ENCODE measurements at regions not wholly inside any gene's neighbourhood (a gene's known extent, or its start where the extent isn't known, plus 50 kb on each side); places are given as distances from the start of the nearest gene placed in this dataset.
"Not testable (repeated sequence)": the region's sequence is repeated elsewhere in the genome, so short reads cannot be mapped to it uniquely, and the experiment has no call there.

DNA sequence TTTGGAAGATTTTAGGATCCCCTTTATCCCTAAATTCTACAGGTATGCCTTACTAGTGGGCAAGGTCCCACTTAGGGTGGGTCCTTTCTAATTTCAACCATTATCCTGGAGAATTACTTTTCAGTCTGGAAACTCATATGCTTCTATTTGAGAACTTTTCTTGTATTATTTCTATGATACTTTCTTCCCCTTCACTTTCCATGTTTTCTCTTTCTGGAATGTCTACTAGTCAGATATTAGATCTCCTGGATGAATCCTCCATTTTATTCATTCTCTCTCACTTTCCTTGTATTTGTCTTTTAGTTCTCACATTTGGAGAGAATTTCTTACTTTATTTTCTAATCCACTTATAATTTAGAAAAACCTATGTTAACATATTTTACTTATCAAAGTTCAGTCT lies 83.9 kb upstream of the SIPA1L2 start:
- peaks cover 0 to 9% (median 0%) of the 10 kb centered on the region in 3 donors for H3K4me1 ChIP-seq
- H3K27me3 ChIP-seq: no peaks in the 10 kb centered on the region
- no peak overlapping the region for H3K27ac ChIP-seq
- peaks cover 0 to 20% (median 14%) of the 10 kb centered on the region in 3 donors for H3K9me3 ChIP-seq
- H3K4me3 ChIP-seq: no peak overlapping the region
- intact Hi-C loops (cut with DNase I): no loop called here
- no peak for DNase-seq
- no peaks in the 10 kb centered on the region for H3K36me3 ChIP-seq
- TF ChIP-seq POLR2A (IDR thresholded peaks at IDR 0.05): no peak
- TF ChIP-seq, protein P1, sequence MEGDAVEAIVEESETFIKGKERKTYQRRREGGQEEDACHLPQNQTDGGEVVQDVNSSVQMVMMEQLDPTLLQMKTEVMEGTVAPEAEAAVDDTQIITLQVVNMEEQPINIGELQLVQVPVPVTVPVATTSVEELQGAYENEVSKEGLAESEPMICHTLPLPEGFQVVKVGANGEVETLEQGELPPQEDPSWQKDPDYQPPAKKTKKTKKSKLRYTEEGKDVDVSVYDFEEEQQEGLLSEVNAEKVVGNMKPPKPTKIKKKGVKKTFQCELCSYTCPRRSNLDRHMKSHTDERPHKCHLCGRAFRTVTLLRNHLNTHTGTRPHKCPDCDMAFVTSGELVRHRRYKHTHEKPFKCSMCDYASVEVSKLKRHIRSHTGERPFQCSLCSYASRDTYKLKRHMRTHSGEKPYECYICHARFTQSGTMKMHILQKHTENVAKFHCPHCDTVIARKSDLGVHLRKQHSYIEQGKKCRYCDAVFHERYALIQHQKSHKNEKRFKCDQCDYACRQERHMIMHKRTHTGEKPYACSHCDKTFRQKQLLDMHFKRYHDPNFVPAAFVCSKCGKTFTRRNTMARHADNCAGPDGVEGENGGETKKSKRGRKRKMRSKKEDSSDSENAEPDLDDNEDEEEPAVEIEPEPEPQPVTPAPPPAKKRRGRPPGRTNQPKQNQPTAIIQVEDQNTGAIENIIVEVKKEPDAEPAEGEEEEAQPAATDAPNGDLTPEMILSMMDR (IDR thresholded peaks at IDR 0.05): no peak

DNA sequence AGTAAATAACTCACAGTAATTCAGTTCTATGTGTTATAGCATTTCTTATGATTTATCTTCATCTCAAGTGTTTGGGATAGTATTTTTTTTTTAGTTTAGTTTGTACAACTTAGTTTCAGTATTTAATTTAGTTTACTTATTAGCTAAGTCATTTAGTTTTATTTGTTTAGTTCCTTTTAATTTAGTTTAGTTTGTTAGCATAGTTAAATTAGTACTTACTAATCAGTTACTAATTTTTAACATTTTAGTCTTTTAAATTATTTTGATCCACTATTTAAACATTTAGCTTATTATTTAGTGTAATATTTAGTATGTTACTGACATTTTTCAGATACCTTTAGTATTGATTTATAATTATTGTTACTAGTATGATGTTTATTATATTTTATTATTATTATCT lies 85.2 kb upstream of the SIPA1L2 start:
- no peak overlapping the region for H3K4me3 ChIP-seq
- H3K36me3 ChIP-seq: no peaks in the 10 kb centered on the region
- H3K9me3 ChIP-seq: peaks cover 0 to 32% (median 17%) of the 10 kb centered on the region in 3 donors
- H3K4me1 ChIP-seq: no peaks in the 10 kb centered on the region
- intact Hi-C loops (cut with DNase I): no loop called here
- no peak overlapping the region for H3K27ac ChIP-seq
- no peak for DNase-seq
- no peaks in the 10 kb centered on the region for H3K27me3 ChIP-seq
- TF ChIP-seq POLR2A (IDR thresholded peaks at IDR 0.05): no peak
- TF ChIP-seq, protein P1 (IDR thresholded peaks at IDR 0.05): no peak

DNA sequence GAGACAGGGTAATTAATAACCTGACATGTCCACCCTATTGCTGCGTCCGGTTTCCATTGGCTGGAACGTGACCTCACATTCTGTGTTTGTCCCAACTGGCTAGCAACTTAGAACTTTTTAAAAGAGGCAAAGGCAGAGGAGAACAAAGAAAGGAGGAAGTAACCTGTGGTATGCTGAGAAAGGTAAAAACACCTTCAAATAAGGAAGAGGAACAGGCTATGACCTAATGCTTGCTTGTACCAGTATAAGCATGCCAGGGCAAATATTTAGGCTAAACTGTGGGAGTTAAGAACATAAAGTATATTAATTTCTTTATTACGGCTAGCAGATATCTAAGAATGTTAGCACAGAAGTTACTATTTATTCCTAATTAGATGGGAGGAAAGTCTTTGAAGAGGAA lies 87.3 kb upstream of the MAP10 start:
- DNase-seq; H3K27me3 ChIP-seq; intact Hi-C loops (cut with DNase I): not testable (repeated sequence)

DNA sequence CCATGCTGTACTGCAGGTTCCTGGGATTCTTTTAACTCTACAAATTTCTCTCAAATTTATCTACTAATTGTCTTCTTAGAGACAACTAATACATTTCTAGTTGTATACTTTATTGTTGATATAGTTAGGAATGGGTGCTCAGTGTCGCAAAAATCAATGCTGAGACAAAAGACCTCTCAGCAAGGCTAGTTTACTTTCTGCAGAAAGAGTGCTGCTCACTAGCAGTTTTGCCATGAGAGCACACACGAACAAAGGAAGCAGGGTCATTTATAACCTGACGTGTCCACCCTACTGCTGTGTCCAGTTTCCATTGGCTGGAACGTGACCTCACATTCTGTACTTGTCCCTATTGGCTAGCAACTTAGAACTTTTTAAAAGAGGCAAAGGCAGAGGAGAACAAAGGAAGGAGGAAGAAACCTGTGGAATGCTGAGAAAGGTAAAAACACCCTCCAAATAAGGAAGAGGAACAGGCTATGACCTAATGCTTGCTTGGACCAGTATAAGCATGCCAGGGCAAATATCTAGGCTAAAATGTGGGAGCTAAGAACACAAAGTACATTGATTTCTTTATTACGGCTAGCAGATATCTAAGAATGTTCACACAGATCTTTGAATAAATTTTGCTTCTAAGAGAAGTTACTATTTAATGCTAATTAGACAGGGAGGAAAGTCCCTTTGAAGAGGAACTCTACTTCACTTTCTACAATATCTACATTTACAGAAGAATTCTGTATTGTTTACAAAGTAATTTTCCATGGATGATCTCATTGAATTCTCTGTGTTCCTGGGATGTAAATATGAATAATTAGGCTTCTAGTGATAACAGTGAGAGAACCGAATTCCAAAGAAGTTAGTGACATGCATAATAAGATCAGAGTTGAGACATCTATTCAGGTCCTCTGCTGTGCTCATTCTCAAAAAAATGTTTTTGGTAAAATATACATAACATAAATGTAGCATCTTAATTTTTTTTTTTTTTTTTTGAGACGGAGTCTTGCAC lies 86.0 kb upstream of the MAP10 start:
- DNase-seq: no peak
- 62 to 76% methylated on average over 7 of the region's 7 CpGs for WGBS, 2 donors
- Histone ChIP-seq H3K4me3 (no peak overlapping the region), H3K9me3 (peaks cover 0 to 35% (median 17%) of the 10 kb centered on the region in 3 donors), H3K36me3 (no peaks in the 10 kb centered on the region), H3K4me1 (no peaks in the 10 kb centered on the region), H3K27me3 (no peaks in the 10 kb centered on the region), H3K27ac (peak overlapping the region in 2 of 4 donors; percentile 2 to 29)
- intact Hi-C loops (cut with DNase I): no loop called here
- TF ChIP-seq POLR2A (IDR thresholded peaks at IDR 0.05): no peak
- TF ChIP-seq, protein P1 (IDR thresholded peaks at IDR 0.05): no peak

More for the DNA sequence above, 87.3 kb upstream of the MAP10 start:
- Histone ChIP-seq H3K9me3 (peaks cover 0 to 35% (median 17%) of the 10 kb centered on the region in 3 donors), H3K27ac (peak overlapping the region in 2 of 4 donors; percentile 1 to 34)
- H3K4me3 ChIP-seq, H3K4me1 ChIP-seq, H3K36me3 ChIP-seq: not testable (repeated sequence)
- WGBS, 2 donors: 37 to 60% methylated on average over 4 of the region's 4 CpGs

DNA sequence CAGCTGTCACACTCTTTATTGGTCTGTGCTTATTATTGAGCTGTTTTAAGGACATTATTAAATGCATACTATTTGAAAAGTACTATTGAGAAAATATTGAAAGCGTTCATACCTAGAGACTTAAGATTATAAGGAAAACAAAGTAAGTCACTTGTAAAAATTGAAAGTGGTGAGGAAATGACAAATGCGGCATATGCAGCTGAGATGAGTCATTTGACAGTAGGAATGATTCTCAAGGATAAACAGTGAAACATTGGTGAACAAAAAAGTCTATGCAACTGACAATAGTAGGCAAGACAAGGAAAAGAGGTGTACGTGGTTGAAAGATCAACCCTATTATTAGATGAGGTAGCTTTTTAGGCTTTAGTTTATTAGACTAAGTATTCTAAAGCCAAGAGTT lies 82.6 kb upstream of the MAP10 start:
- no peak for DNase-seq
- Histone ChIP-seq H3K4me3 (no peak overlapping the region), H3K27ac (no peak overlapping the region), H3K9me3 (peaks cover 0 to 26% (median 11%) of the 10 kb centered on the region in 3 donors), H3K27me3 (no peaks in the 10 kb centered on the region), H3K36me3 (no peaks in the 10 kb centered on the region), H3K4me1 (no peaks in the 10 kb centered on the region)
- no peak for TF ChIP-seq POLR2A (IDR thresholded peaks at IDR 0.05)
- TF ChIP-seq, protein P1 (IDR thresholded peaks at IDR 0.05): no peak
- WGBS, 2 donors: 86% methylated on average over 3 of the region's 3 CpGs
- intact Hi-C loops (cut with DNase I): no loop called here

All from esophagus squamous epithelium (tissue), 5 donors.